CD4-positive, alpha-beta T cell (primary cell): ENCODE measurements at regions not wholly inside any gene's neighbourhood (a gene's known extent, or its start where the extent isn't known, plus 50 kb on each side); places are given as distances from the start of the nearest gene placed in this dataset.

Experiments
- ATAC-seq: fragments of 200-7000 bp; cut with Tn5 transposase; one replicate; pipeline ENCODE4 v1.10.0; 2022; ENCODE audit warnings: mild to moderate bottlenecking; ENCODE audit not compliant: poor library complexity
- CTCF ChIA-PET: fragments of 350-600 bp; sonication (Branson Sonifier 250); formaldehyde crosslinking; loops from one replicate; lab custom pipeline; 2021; ENCODE audit warnings: antibody characterized with exemption, inconsistent platforms; lab: Charles Lee
- POLR2A ChIA-PET: fragments of 350-600 bp; sonication (Branson Sonifier 250); formaldehyde crosslinking; loops from one replicate; lab custom pipeline; 2021; ENCODE audit warnings: antibody characterized with exemption, inconsistent platforms; lab: Charles Lee
- DNase-seq, 14 experiments: peaks; one replicate each; pipeline ENCODE4 v3.0.0-alpha.2; 2013 to 2020; ENCODE audit warnings: mixed read lengths in 2 of 14
- H3K27ac ChIP-seq, 2 donors: one replicate each; pipeline versions ENCODE4 v1.5.1 to v1.7.0; 2013; ENCODE audit warnings: low read length in 2 of 2, low read depth in 1 of 2, mild to moderate bottlenecking in 1 of 2
- H3K27me3 ChIP-seq, 2 experiments: 1 replicate in 1 of 2; 2 replicates in 1 of 2; pipeline versions ENCODE4 v1.6.1 to v1.7.0; 2013; ENCODE audit warnings: low read length in 2 of 2, control low read depth in 1 of 2, mild to moderate bottlenecking in 1 of 2, moderate library complexity in 1 of 2; ENCODE audit not compliant: insufficient read depth in 2 of 2, control insufficient read depth in 1 of 2
- H3K36me3 ChIP-seq: one replicate; pipeline ENCODE4 v1.6.1; 2013; ENCODE audit warnings: low read length, control low read depth; ENCODE audit not compliant: insufficient read depth
- H3K4me1 ChIP-seq: one replicate; pipeline ENCODE4 v1.6.1; 2013; ENCODE audit warnings: low read length, control low read depth; ENCODE audit not compliant: insufficient read depth
- H3K4me3 ChIP-seq: one replicate; pipeline ENCODE4 v1.5.1; 2013; ENCODE audit warnings: mild to moderate bottlenecking, low read length, moderate library complexity
- H3K9me3 ChIP-seq, 2 experiments: 1 replicate in 1 of 2; 2 replicates in 1 of 2; pipeline versions ENCODE4 v1.6.1 to v1.7.0; 2013; ENCODE audit warnings: low read length in 2 of 2, mild to moderate bottlenecking in 2 of 2, control low read depth in 1 of 2, moderate library complexity in 1 of 2; ENCODE audit not compliant: control insufficient read depth in 1 of 2, insufficient read depth in 1 of 2
- H3K27ac Mint-ChIP-seq: one replicate; pipeline ENCODE4 v1.8.0; 2020; ENCODE audit warnings: mixed read lengths
- H3K27me3 Mint-ChIP-seq: one replicate; pipeline ENCODE4 v1.8.0; 2021; ENCODE audit warnings: mixed read lengths
- H3K36me3 Mint-ChIP-seq: one replicate; pipeline ENCODE4 v1.8.0; 2021; ENCODE audit warnings: low read depth, mixed read lengths
- H3K4me1 Mint-ChIP-seq: one replicate; pipeline ENCODE4 v1.8.0; 2021; ENCODE audit warnings: low read depth, mixed read lengths
- H3K4me3 Mint-ChIP-seq: one replicate; pipeline ENCODE4 v1.8.0; 2020; ENCODE audit warnings: mild to moderate bottlenecking, mixed read lengths
- H3K9me3 Mint-ChIP-seq: one replicate; pipeline ENCODE4 v1.8.0; 2020; ENCODE audit warnings: mixed read lengths
- CTCF ChIP-seq: fragments of 200-600 bp; IDR thresholded peaks from one replicate; pipeline ENCODE4 v1.8.0; 2022; ENCODE audit warnings: antibody characterized with exemption, mild to moderate bottlenecking
- intact Hi-C, 2 experiments: fragments of 100-400 bp; cut with DNase I in 1 of 2; cut with micrococcal nuclease in 1 of 2; formaldehyde crosslinking; loops; one replicate each; pipeline versions ENCODE4 v1.15.1 to v1.9.0; 2023 to 2025; cut with DNase I, micrococcal nuclease

- no peaks in the 10 kb centered on the region for H3K9me3 ChIP-seq
- H3K36me3 ChIP-seq, result no peaks in the 10 kb centered on the region
- H3K27ac Mint-ChIP-seq, result no peak overlapping the region
- H3K4me3 Mint-ChIP-seq, result no peak overlapping the region
- H3K4me3 ChIP-seq, result no peak overlapping the region
- intact Hi-C loops, result no loop called here
- no peaks in the 10 kb centered on the region for H3K4me1 Mint-ChIP-seq
- ChIA-PET POLR2A (no interaction called here), CTCF (no interaction called here)
- H3K36me3 Mint-ChIP-seq, result no peaks in the 10 kb centered on the region
- H3K9me3 Mint-ChIP-seq, result no peaks in the 10 kb centered on the region
- H3K27me3 ChIP-seq, result no peaks in the 10 kb centered on the region
- no peak for ATAC-seq
- H3K27ac ChIP-seq, result no peak overlapping the region
- DNase-seq, result no peak
- no peaks in the 10 kb centered on the region for H3K4me1 ChIP-seq
- peaks cover 7% of the 10 kb centered on the region for H3K27me3 Mint-ChIP-seq
- no peak for TF ChIP-seq CTCF
Observed at GRCh38 chr2:216787851-216788540, 71.9 kb downstream of the TNP1 start.

- no peak for TF ChIP-seq CTCF
- Histone ChIP-seq H3K9me3 (peaks cover 0 to 3% of the 10 kb centered on the region in 2 experiments), H3K27me3 (no peaks in the 10 kb centered on the region), H3K4me3 (no peak overlapping the region), H3K36me3 (no peaks in the 10 kb centered on the region), H3K4me1 (no peaks in the 10 kb centered on the region), H3K27ac (no peak overlapping the region)
- intact Hi-C loops, result no loop called here
- H3K27me3 Mint-ChIP-seq, result peaks cover 7% of the 10 kb centered on the region
- H3K4me1 Mint-ChIP-seq, result no peaks in the 10 kb centered on the region
- ATAC-seq (no peak), DNase-seq (no peak)
- ChIA-PET CTCF (no interaction called here), POLR2A (no interaction called here)
- H3K4me3 Mint-ChIP-seq, result no peak overlapping the region
- H3K36me3 Mint-ChIP-seq, result no peaks in the 10 kb centered on the region
- H3K27ac Mint-ChIP-seq, result no peak overlapping the region
- no peaks in the 10 kb centered on the region for H3K9me3 Mint-ChIP-seq
Observed at GRCh38 chr2:216786676-216787075, 73.2 kb downstream of the TNP1 start.

- intact Hi-C loops, result no loop called here
- Mint-ChIP-seq H3K36me3 (no peaks in the 10 kb centered on the region), H3K4me3 (no peak overlapping the region)
Observed at GRCh38 chr2:216784456-216784855, 75.4 kb downstream of the TNP1 start.

More at GRCh38 chr2:216784456-216784855, 75.4 kb downstream of the TNP1 start:
- ChIA-PET CTCF (no interaction called here), POLR2A (no interaction called here)
- Histone ChIP-seq H3K36me3 (no peaks in the 10 kb centered on the region), H3K27ac (no peak overlapping the region), H3K27me3 (no peaks in the 10 kb centered on the region), H3K9me3 (peaks cover 0 to 3% of the 10 kb centered on the region in 2 experiments), H3K4me1 (no peaks in the 10 kb centered on the region), H3K4me3 (no peak overlapping the region)
- ATAC-seq, result no peak
- Mint-ChIP-seq H3K27me3 (peaks cover 7% of the 10 kb centered on the region), H3K27ac (no peak overlapping the region), H3K4me1 (no peaks in the 10 kb centered on the region), H3K9me3 (no peaks in the 10 kb centered on the region)
- DNase-seq, result no peak
- no peak for TF ChIP-seq CTCF
